ENCODE measurements at regions not wholly inside any gene's neighbourhood (a gene's known extent, or its start where the extent isn't known, plus 50 kb on each side); places are given as distances from the start of the nearest gene placed in this dataset.

- in situ Hi-C loops (cut with HindIII; ENCODE audit: extremely low pct_ligation_motif_present, low pct_unique_long_range_greater_than_20kb) (no loop called here), intact Hi-C loops (cut with micrococcal nuclease; ENCODE audit: unreplicated experiment) (no loop called here)
- POLR2A ChIA-PET, result no interaction called here
- no peak for TF ChIP-seq RNF2 (conservative IDR thresholded peaks at IDR 0.05; ENCODE audit: low read depth)
- TF ChIP-seq ZNF512 (CRISPR knock-in tag; IDR thresholded peaks at IDR 0.05), result no peak
- TF ChIP-seq ATF7 (IDR thresholded peaks at IDR 0.05), result no peak
- TF ChIP-seq ATF7 (CRISPR knock-in tag; IDR thresholded peaks at IDR 0.05), result no peak
- no peak for TF ChIP-seq ZNF543 (CRISPR knock-in tag; IDR thresholded peaks at IDR 0.05)
- TF ChIP-seq TFE3 (CRISPR knock-in tag; IDR thresholded peaks at IDR 0.05), result no peak
- TF ChIP-seq RAD21 (CRISPR knock-in tag; IDR thresholded peaks at IDR 0.05), result no peak
- TF ChIP-seq MBD4 (IDR thresholded peaks at IDR 0.05; ENCODE audit: borderline replicate concordance, low read length), result no peak
- no peak for TF ChIP-seq SNAPC5 (CRISPR knock-in tag; IDR thresholded peaks at IDR 0.05; ENCODE audit: borderline replicate concordance)
- no peak for TF ChIP-seq ASH2L (IDR thresholded peaks at IDR 0.05; ENCODE audit: insufficient read length, low read depth, low read length)
- TF ChIP-seq TBX2 (CRISPR knock-in tag; IDR thresholded peaks at IDR 0.05; ENCODE audit: borderline replicate concordance), result no peak
- no peak for TF ChIP-seq ZNF207 (IDR thresholded peaks at IDR 0.05; ENCODE audit: borderline replicate concordance)
- TF ChIP-seq FOXP1 (IDR thresholded peaks at IDR 0.05), result no peak
- TF ChIP-seq FOXP1 (CRISPR knock-in tag; IDR thresholded peaks at IDR 0.05), result no peak
- no peak for TF ChIP-seq ELF4 (CRISPR knock-in tag; IDR thresholded peaks at IDR 0.05; ENCODE audit: borderline replicate concordance)
- no peak for TF ChIP-seq ZNF546 (CRISPR knock-in tag; conservative IDR thresholded peaks at IDR 0.05)
- TF ChIP-seq ZNF687 (CRISPR knock-in tag; IDR thresholded peaks at IDR 0.05), result no peak
- WGBS (ENCODE audit: low lambda C conversion rate), result 41% methylated on average over 2 of the region's 2 CpGs
- H2AFZ ChIP-seq (ENCODE audit: low read length), result no peak overlapping the region
- no peak overlapping the region for H3K4me3 ChIP-seq (replicated peaks in 1 of 3; ENCODE audit: insufficient read depth in 1 of 3, low read depth in 2 of 3, low read length in 3 of 3)
- H3K79me2 ChIP-seq (ENCODE audit: insufficient read depth, low read length), result no peaks in the 10 kb centered on the region
- no peaks in the 10 kb centered on the region for H4K20me1 ChIP-seq (ENCODE audit: insufficient read depth, low read length)
- no peak overlapping the region for H3K27ac ChIP-seq (ENCODE audit: extremely low read length, insufficient read depth, low read length)
- H3K36me3 ChIP-seq (replicated peaks in 1 of 2; ENCODE audit: control insufficient read depth in 1 of 2, insufficient read depth in 2 of 2, low read length in 2 of 2), result no peaks in the 10 kb centered on the region
- H3K4me2 ChIP-seq (ENCODE audit: low read depth, low read length), result no peak overlapping the region
- no peaks in the 10 kb centered on the region for H3K4me1 ChIP-seq (ENCODE audit: insufficient read depth, low read length)
- ATAC-seq (no peak), FAIRE-seq (no peak), DNase-seq (ENCODE audit: low spot score) (no peak)
- no TSS peak for BruUV-seq (replicated peaks)
- H3K27me3 ChIP-seq (ENCODE audit: control insufficient read depth in 1 of 2, insufficient read depth in 2 of 2, low read length in 2 of 2), result no peaks in the 10 kb centered on the region
- H3K9me3 ChIP-seq (ENCODE audit: low read length), result no peaks in the 10 kb centered on the region
- no peak overlapping the region for H3K9ac ChIP-seq (ENCODE audit: insufficient read depth, low read depth, low read length)
- CTCF ChIA-PET (ENCODE audit: low intra/inter-chr PET ratio, low total read pairs), result no interaction called here
Observed at GRCh38 chr6:132234356-132234755, 166.9 kb downstream of the MOXD1 start.

All from HepG2 (cell line).